ENCODE measurements at regions not wholly inside any gene's neighbourhood (a gene's known extent, or its start where the extent isn't known, plus 50 kb on each side); places are given as distances from the start of the nearest gene placed in this dataset.

- no peak for DNase-seq (ENCODE audit: low spot score)
Measured at GRCh38 chr20:51095633-51096521, 73.0 kb upstream of the KCNG1 start.

- DNase-seq (ENCODE audit: low spot score), result no peak
Measured at GRCh38 chr20:51094221-51094620, 71.3 kb upstream of the KCNG1 start.

- no peak for DNase-seq (ENCODE audit: low spot score)
Measured at GRCh38 chr20:51093240-51093763, 70.4 kb upstream of the KCNG1 start.

GRCh38 chr20:51092338-51092737 is 69.4 kb upstream of the KCNG1 start:
- DNase-seq (ENCODE audit: low spot score), result no peak

DNA sequence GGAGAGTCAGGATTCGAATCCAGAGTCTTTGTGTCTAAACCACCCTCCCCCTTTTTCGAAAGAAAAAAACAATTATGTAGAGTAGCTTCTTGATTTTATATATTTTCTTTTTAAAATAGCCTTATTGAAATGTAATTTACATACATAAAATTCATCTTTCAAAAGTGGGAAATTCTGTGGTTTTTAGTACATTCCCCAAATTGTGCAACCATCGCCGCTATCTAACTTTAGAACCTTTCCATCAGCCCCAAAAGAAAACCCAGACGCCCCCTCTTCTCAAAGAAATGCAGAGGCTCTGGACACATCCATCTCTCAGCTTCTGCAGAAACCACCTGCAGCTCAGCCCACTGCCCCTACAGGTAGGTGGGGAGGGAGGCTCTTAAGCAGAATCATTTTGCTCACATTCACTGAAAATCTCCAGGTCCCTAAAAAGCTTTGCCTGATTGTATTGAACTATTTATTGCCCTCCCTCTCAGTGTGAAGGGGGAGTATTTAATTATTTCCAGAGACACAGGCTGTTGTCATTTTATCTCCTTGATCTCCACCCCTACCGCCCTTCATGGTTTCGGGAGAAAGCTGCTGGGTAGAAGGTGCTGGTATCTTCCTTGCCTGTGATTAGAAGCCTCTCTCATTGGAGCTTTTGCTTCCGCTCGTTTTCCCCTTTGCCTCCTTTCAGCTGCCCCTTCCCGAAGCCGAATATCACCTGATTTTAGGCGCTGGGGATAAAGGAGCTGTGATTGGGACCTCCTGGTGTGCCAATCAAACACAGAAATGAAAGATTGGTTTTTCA is 68.7 kb upstream of the KCNG1 start:
- DNase-seq (ENCODE audit: low spot score), result no peak

DNA sequence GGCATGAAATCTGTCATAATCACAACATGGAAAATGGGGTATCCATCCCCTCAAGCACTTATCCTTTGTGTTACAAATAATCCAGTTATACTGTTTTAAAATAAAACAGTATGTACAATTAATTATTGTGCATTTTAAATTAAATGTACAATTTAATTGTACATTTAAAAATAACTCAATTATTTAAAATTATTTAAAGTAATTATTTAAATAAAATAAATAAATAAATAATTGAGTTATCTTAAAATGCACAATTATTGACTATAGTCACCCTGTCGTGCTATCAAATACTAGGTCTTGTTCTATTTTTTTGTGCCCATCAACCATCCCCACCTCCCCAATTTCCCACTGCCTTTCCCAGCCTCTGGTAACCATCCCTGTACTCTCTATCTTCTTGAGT is 66.9 kb upstream of the KCNG1 start:
- DNase-seq (ENCODE audit: low spot score), result no peak

DNA sequence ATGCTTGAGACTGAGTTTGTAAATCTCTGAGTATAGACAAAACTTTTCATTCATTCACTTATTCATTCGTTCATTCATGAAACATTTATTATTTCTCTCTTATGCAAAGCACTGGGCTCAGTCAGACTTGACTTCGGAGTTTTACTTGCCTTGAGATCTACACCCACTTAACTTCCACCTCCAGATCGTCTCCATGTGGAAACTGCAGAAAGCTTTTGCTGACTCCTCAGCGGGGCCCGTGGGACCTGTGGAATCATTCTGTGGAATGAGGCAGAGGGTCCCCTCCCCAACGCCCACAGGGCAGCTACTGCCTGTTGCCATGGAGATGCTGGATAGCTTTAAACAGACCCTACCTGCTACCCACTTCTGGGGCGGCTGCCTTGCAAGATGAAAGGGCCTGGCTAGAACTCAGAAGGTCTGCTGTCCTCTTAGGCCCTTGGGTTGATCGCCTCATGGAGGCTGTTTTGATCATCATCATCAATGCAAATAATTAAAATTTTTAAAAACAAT is 66.4 kb upstream of the KCNG1 start:
- no peak for DNase-seq (ENCODE audit: low spot score)

DNA sequence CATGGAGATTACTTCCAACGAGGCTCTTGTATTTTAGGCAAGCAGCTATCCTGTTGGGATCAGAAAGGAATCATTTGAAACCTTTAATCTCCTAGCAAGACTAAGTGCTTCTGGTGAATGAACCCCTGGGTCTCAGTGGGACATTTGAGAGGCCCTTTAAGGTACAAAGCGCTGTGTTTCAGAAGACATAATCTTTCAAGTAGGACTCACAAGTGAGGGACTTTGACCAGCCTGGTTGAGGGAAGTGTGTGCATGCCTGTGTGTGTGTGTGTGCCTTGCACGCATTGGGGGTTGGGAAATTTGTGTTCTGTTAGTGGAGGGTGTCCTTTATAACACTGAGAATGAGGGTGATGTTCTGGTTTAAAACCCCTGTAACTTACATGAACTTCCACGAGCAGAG is 64.4 kb upstream of the KCNG1 start:
- DNase-seq (ENCODE audit: low spot score), result no peak

- no peak for DNase-seq (ENCODE audit: low spot score)
Measured at GRCh38 chr20:51085769-51086168, 62.9 kb upstream of the KCNG1 start.

- no peak for DNase-seq (ENCODE audit: low spot score)
Measured at GRCh38 chr20:51084593-51085377, 61.9 kb upstream of the KCNG1 start.

DNA sequence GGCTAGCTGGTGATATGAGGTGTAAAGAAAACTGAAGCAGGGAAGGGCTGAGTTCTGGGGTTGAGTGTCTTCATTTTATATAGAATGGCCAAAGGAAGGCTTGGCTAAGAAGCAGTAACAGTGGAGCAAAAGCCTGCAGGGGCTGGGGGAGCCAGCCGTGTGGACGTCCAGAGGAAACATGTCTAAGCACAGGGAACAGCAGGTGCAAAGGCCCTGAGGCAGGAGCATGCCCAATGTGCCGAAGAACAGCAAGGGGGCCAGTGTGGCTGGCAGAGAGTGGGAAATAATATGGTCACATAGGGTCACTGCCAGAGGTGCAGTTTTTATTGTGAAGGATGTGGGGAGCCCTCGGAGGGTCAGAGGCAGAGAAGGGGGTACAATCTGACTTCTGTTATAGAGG is 60.5 kb upstream of the KCNG1 start:
- no peak for DNase-seq (ENCODE audit: low spot score)

- DNase-seq (ENCODE audit: low spot score), result no peak
Measured at GRCh38 chr20:51082988-51083387, 60.1 kb upstream of the KCNG1 start.

DNA sequence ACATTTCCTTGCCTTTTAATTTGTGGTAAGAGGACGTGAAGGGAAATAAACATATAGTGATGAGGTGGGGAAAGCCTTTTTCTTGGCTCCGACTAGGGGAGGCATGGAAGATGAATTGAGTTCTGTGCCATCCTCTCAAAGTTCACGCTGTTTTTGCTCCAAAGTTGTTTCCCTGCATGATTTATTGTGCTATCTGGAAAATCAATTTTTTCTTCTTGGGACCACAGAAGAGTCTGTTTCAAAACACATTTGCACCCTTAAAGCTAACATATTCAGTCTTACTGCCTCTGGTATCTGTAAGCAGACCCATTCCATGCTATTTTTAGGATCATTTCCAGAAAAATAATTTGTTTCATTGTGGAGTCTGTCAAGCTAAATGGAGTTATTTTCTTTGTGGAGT is 57.6 kb upstream of the KCNG1 start:
- no peak for DNase-seq (ENCODE audit: low spot score)

- DNase-seq (ENCODE audit: low spot score), result no peak
Measured at GRCh38 chr20:51079488-51079887, 56.6 kb upstream of the KCNG1 start.

DNA sequence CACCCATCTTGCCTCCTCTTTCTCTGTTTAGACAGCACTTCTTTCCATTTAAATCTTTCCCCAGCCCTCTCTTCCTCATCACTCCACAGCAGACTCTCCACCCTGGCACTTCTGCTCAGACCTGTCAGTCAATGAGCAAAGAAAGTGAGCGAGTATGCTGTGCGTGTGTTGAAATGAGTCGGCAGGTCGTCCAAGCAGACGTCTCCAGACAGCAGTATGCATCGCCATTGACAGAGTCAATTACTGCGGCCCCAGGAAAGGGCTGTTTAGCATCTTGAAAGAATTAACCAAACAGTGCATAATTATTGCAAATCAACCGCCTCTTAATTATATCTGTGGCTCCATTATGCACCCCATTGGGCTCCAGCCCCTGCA is 54.8 kb upstream of the KCNG1 start:
- DNase-seq (ENCODE audit: low spot score), result no peak

- DNase-seq (ENCODE audit: low spot score), result no peak
Measured at GRCh38 chr20:51076786-51077685, 54.1 kb upstream of the KCNG1 start.

GRCh38 chr20:51074062-51074461 is 51.2 kb upstream of the KCNG1 start:
- no peak for DNase-seq (ENCODE audit: low spot score)
